WTC11 (cell line): ENCODE measurements at regions not wholly inside any gene's neighbourhood (a gene's known extent, or its start where the extent isn't known, plus 50 kb on each side); places are given as distances from the start of the nearest gene placed in this dataset.

ENCODE experiments used
- ATAC-seq: fragments of 200-7000 bp; cut with Tn5 transposase; 2 replicates; pipeline ENCODE4 v1.10.0; 2021; ENCODE audit warnings: mild to moderate bottlenecking, moderate library complexity
- CTCF ChIA-PET: fragments of 300-600 bp; sonication (Branson Sonifier 250); formaldehyde crosslinking; loops from one replicate; lab custom pipeline; 2021; ENCODE audit warnings: antibody characterized with exemption; lab: Charles Lee
- POLR2A ChIA-PET: fragments of 350-600 bp; sonication (Branson Sonifier 250); formaldehyde crosslinking; loops from one replicate; lab custom pipeline; 2021; ENCODE audit warnings: antibody characterized with exemption; lab: Charles Lee
- DNase-seq: peaks from one replicate; pipeline ENCODE4 v3.0.0; 2021; ENCODE audit warnings: low spot score
- H3K27ac Mint-ChIP-seq: 2 replicates; pipeline ENCODE4 v1.8.0; 2021; ENCODE audit warnings: mixed read lengths
- H3K27me3 Mint-ChIP-seq: 2 replicates; pipeline ENCODE4 v1.8.0; 2021; ENCODE audit warnings: low read depth, mild to moderate bottlenecking, moderate library complexity, mixed read lengths
- H3K36me3 Mint-ChIP-seq: 2 replicates; pipeline ENCODE4 v1.8.0; 2021; ENCODE audit warnings: mixed read lengths
- H3K4me1 Mint-ChIP-seq: 2 replicates; pipeline ENCODE4 v1.8.0; 2022; ENCODE audit warnings: mixed read lengths
- H3K4me3 Mint-ChIP-seq: 2 replicates; pipeline ENCODE4 v1.8.0; 2021; ENCODE audit warnings: mild to moderate bottlenecking, moderate library complexity, mixed read lengths
- H3K9me3 Mint-ChIP-seq: 2 replicates; pipeline ENCODE4 v1.8.0; 2021; ENCODE audit warnings: mixed read lengths
- CBFB ChIP-seq: sonication (generic); formaldehyde crosslinking; IDR thresholded peaks from 2 replicates; pipeline ENCODE4 v1.8.1; 2022; ENCODE audit warnings: mild to moderate bottlenecking, low read depth, missing genetic modification reagents
- CTCF ChIP-seq: fragments of 200-600 bp; IDR thresholded peaks from 2 replicates; pipeline ENCODE4 v1.8.0; 2022; ENCODE audit warnings: antibody characterized with exemption
- EMX1 ChIP-seq: fragments of 250-450 bp; sonication (Bioruptor Pico); IDR thresholded peaks from 2 replicates; pipeline ENCODE4 v1.8.0; 2021; ENCODE audit warnings: mild to moderate bottlenecking
- ERG ChIP-seq: fragments of 250-450 bp; sonication (Bioruptor Pico); IDR thresholded peaks from 2 replicates; pipeline ENCODE4 v1.8.0; 2021; ENCODE audit warnings: mild to moderate bottlenecking
- ETV6 ChIP-seq: sonication (generic); formaldehyde crosslinking; IDR thresholded peaks from 2 replicates; pipeline ENCODE4 v1.8.1; 2022; ENCODE audit warnings: mild to moderate bottlenecking, missing genetic modification reagents
- FOXJ3 ChIP-seq: sonication (generic); formaldehyde crosslinking; IDR thresholded peaks from 2 replicates; pipeline ENCODE4 v1.9.0; 2021; ENCODE audit warnings: missing genetic modification reagents, mild to moderate bottlenecking, borderline replicate concordance
- GTF2I ChIP-seq: fragments of 250-450 bp; sonication (Bioruptor Pico); conservative IDR thresholded peaks from 2 replicates; pipeline ENCODE4 v1.4.0; 2021; ENCODE audit warnings: mild to moderate bottlenecking
- HMGA2 ChIP-seq: fragments of 250-450 bp; sonication (Bioruptor Pico); IDR thresholded peaks from 2 replicates; pipeline ENCODE4 v1.4.0; 2021; ENCODE audit warnings: mild to moderate bottlenecking, moderate library complexity
- NFYB ChIP-seq: sonication (generic); formaldehyde crosslinking; conservative IDR thresholded peaks from 2 replicates; pipeline ENCODE4 v1.8.0; 2022; ENCODE audit warnings: low read depth, missing genetic modification reagents
- NR3C1 ChIP-seq: sonication (generic); formaldehyde crosslinking; conservative IDR thresholded peaks from 2 replicates; pipeline ENCODE4 v1.8.1; 2023; ENCODE audit warnings: low read depth, mild to moderate bottlenecking, missing genetic modification reagents
- OVOL2 ChIP-seq: fragments of 250-450 bp; sonication (Bioruptor Pico); IDR thresholded peaks from 2 replicates; pipeline ENCODE4 v1.9.0; 2021; ENCODE audit warnings: mild to moderate bottlenecking, borderline replicate concordance
- PRRX2 ChIP-seq: fragments of 250-450 bp; sonication (Bioruptor Pico); IDR thresholded peaks from 2 replicates; pipeline ENCODE4 v1.8.0; 2021; ENCODE audit warnings: mild to moderate bottlenecking
- SMAD4 ChIP-seq: sonication (generic); formaldehyde crosslinking; IDR thresholded peaks from 2 replicates; pipeline ENCODE4 v1.8.0; 2022; ENCODE audit warnings: mild to moderate bottlenecking, missing genetic modification reagents
- SP1 ChIP-seq: sonication (generic); formaldehyde crosslinking; conservative IDR thresholded peaks from 2 replicates; pipeline ENCODE4 v1.8.1; 2022; ENCODE audit warnings: missing genetic modification reagents
- TP53 ChIP-seq: sonication (generic); formaldehyde crosslinking; IDR thresholded peaks from 2 replicates; pipeline ENCODE4 v1.8.1; 2023; ENCODE audit warnings: mild to moderate bottlenecking, missing genetic modification reagents
- ZNF232 ChIP-seq: sonication (generic); formaldehyde crosslinking; IDR thresholded peaks from 2 replicates; pipeline ENCODE4 v1.8.0; 2022; ENCODE audit warnings: mild to moderate bottlenecking, missing genetic modification reagents
- ZNF396 ChIP-seq: fragments of 250-450 bp; sonication (Bioruptor Pico); IDR thresholded peaks from 2 replicates; pipeline ENCODE4 v1.8.0; 2021; ENCODE audit warnings: mild to moderate bottlenecking, moderate library complexity, borderline replicate concordance
- ZNF416 ChIP-seq: fragments of 250-450 bp; sonication (Bioruptor Pico); IDR thresholded peaks from 2 replicates; pipeline ENCODE4 v1.9.0; 2021; ENCODE audit warnings: mild to moderate bottlenecking, inconsistent platforms
- TF ChIP-seq, protein P1 (sequence below): sonication (generic); formaldehyde crosslinking; IDR thresholded peaks from 2 replicates; pipeline ENCODE4 v1.8.0; 2022; ENCODE audit warnings: mild to moderate bottlenecking, missing genetic modification reagents
- TF ChIP-seq, protein P2 (sequence below): sonication (generic); formaldehyde crosslinking; IDR thresholded peaks from 2 replicates; pipeline ENCODE4 v1.8.1; 2023; ENCODE audit warnings: mild to moderate bottlenecking, missing genetic modification reagents, moderate library complexity
- TF ChIP-seq, protein P3 (sequence below): sonication (generic); formaldehyde crosslinking; IDR thresholded peaks from 2 replicates; pipeline ENCODE4 v1.8.1; 2022; ENCODE audit warnings: low read depth, missing genetic modification reagents, borderline replicate concordance

DNA sequence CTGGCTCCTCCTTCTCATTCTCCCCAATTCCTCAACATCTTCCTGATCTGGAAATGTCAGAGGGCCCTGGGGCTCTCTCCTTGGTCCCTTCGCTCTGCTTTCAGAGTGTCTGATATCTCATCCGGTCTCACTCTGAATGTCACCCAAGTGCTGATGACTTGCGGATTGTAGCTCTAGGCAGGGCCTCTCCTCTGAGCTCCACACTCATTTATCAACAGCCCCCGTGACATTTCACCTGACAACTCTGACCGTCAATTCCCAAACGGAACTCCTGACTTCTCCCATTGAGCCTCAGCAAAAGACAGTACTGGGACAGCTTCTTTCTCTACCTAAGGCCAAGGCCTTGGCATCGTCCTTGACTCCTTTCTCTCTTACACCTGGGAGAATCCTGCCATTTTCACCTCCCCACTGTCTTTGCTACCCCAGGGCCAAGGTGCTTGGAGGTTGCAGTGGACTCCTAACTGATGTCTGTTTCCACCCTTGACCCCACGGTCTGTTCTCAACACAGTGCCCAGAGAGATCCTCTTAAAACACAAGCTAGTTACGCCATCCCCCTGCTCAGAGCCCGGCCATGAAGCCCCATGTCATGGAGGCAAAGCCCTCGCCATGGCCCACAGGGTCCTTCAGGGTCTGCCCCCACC is 57.5 kb upstream of the THY1 start:
- DNase-seq: no peak
- no peak for ATAC-seq
- Mint-ChIP-seq H3K36me3 (no peaks in the 10 kb centered on the region), H3K27ac (no peak overlapping the region), H3K4me1 (peaks cover 25% of the 10 kb centered on the region), H3K27me3 (peaks cover 17% of the 10 kb centered on the region), H3K9me3 (peaks cover 9% of the 10 kb centered on the region), H3K4me3 (no peak overlapping the region)
- POLR2A ChIA-PET: no interaction called here
- TF ChIP-seq SMAD4 (CRISPR knock-in tag) (no peak), GTF2I (CRISPR knock-in tag) (no peak), ETV6 (no peak), ZNF232 (CRISPR knock-in tag) (no peak), EMX1 (CRISPR knock-in tag) (no peak), FOXJ3 (CRISPR knock-in tag) (no peak), OVOL2 (no peak), NFYB (no peak), HMGA2 (no peak), CBFB (CRISPR knock-in tag) (no peak), PRRX2 (no peak), ZNF416 (no peak), TP53 (no peak), SP1 (no peak), CTCF (no peak), NR3C1 (CRISPR knock-in tag) (no peak), ZNF396 (CRISPR knock-in tag) (no peak)
- TF ChIP-seq, protein P1, sequence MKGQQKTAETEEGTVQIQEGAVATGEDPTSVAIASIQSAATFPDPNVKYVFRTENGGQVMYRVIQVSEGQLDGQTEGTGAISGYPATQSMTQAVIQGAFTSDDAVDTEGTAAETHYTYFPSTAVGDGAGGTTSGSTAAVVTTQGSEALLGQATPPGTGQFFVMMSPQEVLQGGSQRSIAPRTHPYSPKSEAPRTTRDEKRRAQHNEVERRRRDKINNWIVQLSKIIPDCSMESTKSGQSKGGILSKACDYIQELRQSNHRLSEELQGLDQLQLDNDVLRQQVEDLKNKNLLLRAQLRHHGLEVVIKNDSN (CRISPR knock-in tag): no peak
- TF ChIP-seq, protein P2, sequence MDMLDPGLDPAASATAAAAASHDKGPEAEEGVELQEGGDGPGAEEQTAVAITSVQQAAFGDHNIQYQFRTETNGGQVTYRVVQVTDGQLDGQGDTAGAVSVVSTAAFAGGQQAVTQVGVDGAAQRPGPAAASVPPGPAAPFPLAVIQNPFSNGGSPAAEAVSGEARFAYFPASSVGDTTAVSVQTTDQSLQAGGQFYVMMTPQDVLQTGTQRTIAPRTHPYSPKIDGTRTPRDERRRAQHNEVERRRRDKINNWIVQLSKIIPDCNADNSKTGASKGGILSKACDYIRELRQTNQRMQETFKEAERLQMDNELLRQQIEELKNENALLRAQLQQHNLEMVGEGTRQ: no peak
- TF ChIP-seq, protein P3, sequence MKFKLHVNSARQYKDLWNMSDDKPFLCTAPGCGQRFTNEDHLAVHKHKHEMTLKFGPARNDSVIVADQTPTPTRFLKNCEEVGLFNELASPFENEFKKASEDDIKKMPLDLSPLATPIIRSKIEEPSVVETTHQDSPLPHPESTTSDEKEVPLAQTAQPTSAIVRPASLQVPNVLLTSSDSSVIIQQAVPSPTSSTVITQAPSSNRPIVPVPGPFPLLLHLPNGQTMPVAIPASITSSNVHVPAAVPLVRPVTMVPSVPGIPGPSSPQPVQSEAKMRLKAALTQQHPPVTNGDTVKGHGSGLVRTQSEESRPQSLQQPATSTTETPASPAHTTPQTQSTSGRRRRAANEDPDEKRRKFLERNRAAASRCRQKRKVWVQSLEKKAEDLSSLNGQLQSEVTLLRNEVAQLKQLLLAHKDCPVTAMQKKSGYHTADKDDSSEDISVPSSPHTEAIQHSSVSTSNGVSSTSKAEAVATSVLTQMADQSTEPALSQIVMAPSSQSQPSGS: no peak
- CTCF ChIA-PET: interaction anchor here (0.6 to 1.9 kb wide), 17 partner anchors 11 to 395 kb away, joined by 3 to 9 read pairs (median 4); partner anchors contain the start of gene USP2

GRCh38 chr11:119479685-119480275 is 56.8 kb upstream of the THY1 start:
- CTCF ChIA-PET: interaction anchor here (1.0 to 2.5 kb wide), 12 partner anchors 12 to 184 kb away, joined by 3 to 9 read pairs (median 5); partner anchors contain the start of gene USP2
- ATAC-seq (peak; percentile 38), DNase-seq (peak; percentile 53)
- Mint-ChIP-seq H3K36me3 (no peaks in the 10 kb centered on the region), H3K27ac (no peak overlapping the region), H3K27me3 (peaks cover 17% of the 10 kb centered on the region), H3K4me1 (peaks cover 26% of the 10 kb centered on the region), H3K4me3 (no peak overlapping the region), H3K9me3 (peaks cover 9% of the 10 kb centered on the region)
- TF ChIP-seq ERG: no peak
- TF ChIP-seq GTF2I (CRISPR knock-in tag): 0 out of 2 replicates have a peak, but pooled peaks have one; percentile 33
- peak; percentile 58; the same call in 1 of the 2 replicates for TF ChIP-seq CTCF
- POLR2A ChIA-PET: no interaction called here
